ENCODE measurements at regions not wholly inside any gene's neighbourhood (a gene's known extent, or its start where the extent isn't known, plus 50 kb on each side); places are given as distances from the start of the nearest gene placed in this dataset.
"Not testable (repeated sequence)": the region's sequence is repeated elsewhere in the genome, so short reads cannot be mapped to it uniquely, and the experiment has no call there.

GRCh38 chr5:89187268-89187667 is 304.3 kb upstream of the MEF2C start:
- ChIA-PET POLR2A (ENCODE audit: partially characterized antibody) (no interaction called here), CTCF (ENCODE audit: partially characterized antibody) (no interaction called here)
- no peak overlapping the region for H3K4me3 Mint-ChIP-seq
- H3K9me3 Mint-ChIP-seq: peaks cover 0 to 4% (median under 1%) of the 10 kb centered on the region in 8 donors
- no peak overlapping the region for H3K27ac Mint-ChIP-seq
- DNase-seq: no peak
- H3K27me3 Mint-ChIP-seq: no peaks in the 10 kb centered on the region
- no peak overlapping the region for H3K4me3 ChIP-seq (ENCODE audit: low read length in 2 of 2)
- no peaks in the 10 kb centered on the region for H3K36me3 ChIP-seq (ENCODE audit: insufficient read depth, low read length)
- no peaks in the 10 kb centered on the region for H3K27me3 ChIP-seq (ENCODE audit: insufficient read depth, low read length)
- no peaks in the 10 kb centered on the region for H3K4me1 Mint-ChIP-seq
- H3K9me3 ChIP-seq (ENCODE audit: control insufficient read depth in 1 of 2, low read length in 2 of 2): no peaks in the 10 kb centered on the region
- H3K27ac ChIP-seq (ENCODE audit: low read depth, low read length): no peak overlapping the region
- no peaks in the 10 kb centered on the region for H3K36me3 Mint-ChIP-seq
- no peaks in the 10 kb centered on the region for H3K4me1 ChIP-seq (ENCODE audit: insufficient read depth, low read length)
- intact Hi-C loops (cut with micrococcal nuclease): no loop called here

GRCh38 chr5:89181546-89181945 is 298.6 kb upstream of the MEF2C start:
- H3K4me1 Mint-ChIP-seq: no peaks in the 10 kb centered on the region
- CTCF ChIA-PET (ENCODE audit: partially characterized antibody): no interaction called here
- H3K27me3 Mint-ChIP-seq: no peaks in the 10 kb centered on the region

DNA sequence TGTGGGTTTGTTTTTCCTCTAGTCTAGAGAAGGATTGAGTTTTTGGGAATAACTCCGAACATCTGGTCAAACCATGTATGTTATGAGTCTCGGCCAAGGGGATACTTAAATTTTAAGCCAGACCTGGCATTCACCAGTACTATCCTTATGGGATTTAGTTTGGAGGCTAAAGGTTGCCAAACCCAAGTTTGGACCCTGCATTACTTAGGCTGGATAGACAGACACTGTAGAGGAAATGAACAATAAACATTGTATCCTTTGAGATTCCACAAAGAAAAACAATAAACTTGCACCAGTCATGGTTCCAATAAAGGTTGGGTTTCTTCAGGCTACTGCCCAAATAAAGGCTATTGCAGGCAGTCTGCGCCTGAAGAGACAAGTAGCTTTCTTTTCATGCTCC is 296.7 kb upstream of the MEF2C start:
- intact Hi-C loops (cut with micrococcal nuclease): no loop called here
- CTCF ChIA-PET (ENCODE audit: partially characterized antibody): no interaction called here

More at GRCh38 chr5:89181546-89181945, 298.6 kb upstream of the MEF2C start:
- H3K27ac Mint-ChIP-seq: no peak overlapping the region
- Histone ChIP-seq H3K27ac (ENCODE audit: low read depth, low read length) (no peak overlapping the region), H3K4me1 (ENCODE audit: insufficient read depth, low read length) (no peaks in the 10 kb centered on the region), H3K4me3 (ENCODE audit: low read length in 2 of 2) (no peak overlapping the region), H3K36me3 (ENCODE audit: insufficient read depth, low read length) (no peaks in the 10 kb centered on the region), H3K9me3 (ENCODE audit: control insufficient read depth in 1 of 2, low read length in 2 of 2) (no peaks in the 10 kb centered on the region), H3K27me3 (ENCODE audit: insufficient read depth, low read length) (no peaks in the 10 kb centered on the region)
- intact Hi-C loops (cut with micrococcal nuclease): no loop called here
- POLR2A ChIA-PET (ENCODE audit: partially characterized antibody): no interaction called here
- H3K4me3 Mint-ChIP-seq: no peak overlapping the region
- H3K9me3 Mint-ChIP-seq: peaks cover 0 to 3% (median 1%) of the 10 kb centered on the region in 8 donors
- no peak for DNase-seq
- no peaks in the 10 kb centered on the region for H3K36me3 Mint-ChIP-seq

GRCh38 chr5:89178541-89178940 is 295.6 kb upstream of the MEF2C start:
- H3K9me3 ChIP-seq (ENCODE audit: control insufficient read depth in 1 of 2, low read length in 2 of 2): no peaks in the 10 kb centered on the region
- CTCF ChIA-PET (ENCODE audit: partially characterized antibody): no interaction called here
- no peaks in the 10 kb centered on the region for H3K4me1 ChIP-seq (ENCODE audit: insufficient read depth, low read length)
- no peak overlapping the region for H3K4me3 ChIP-seq (ENCODE audit: low read length in 2 of 2)
- no peaks in the 10 kb centered on the region for H3K36me3 ChIP-seq (ENCODE audit: insufficient read depth, low read length)
- intact Hi-C loops (cut with micrococcal nuclease): no loop called here
- no peaks in the 10 kb centered on the region for H3K27me3 ChIP-seq (ENCODE audit: insufficient read depth, low read length)
- H3K9me3 Mint-ChIP-seq: peaks cover 0 to 5% (median 2%) of the 10 kb centered on the region in 8 donors
- POLR2A ChIA-PET (ENCODE audit: partially characterized antibody): no interaction called here
- no peak overlapping the region for H3K4me3 Mint-ChIP-seq
- H3K36me3 Mint-ChIP-seq: no peaks in the 10 kb centered on the region
- H3K27ac ChIP-seq (ENCODE audit: low read depth, low read length): no peak overlapping the region
- no peak for DNase-seq
- H3K4me1 Mint-ChIP-seq: no peaks in the 10 kb centered on the region
- H3K27me3 Mint-ChIP-seq: no peaks in the 10 kb centered on the region
- no peak overlapping the region for H3K27ac Mint-ChIP-seq

More for the DNA sequence above, 296.7 kb upstream of the MEF2C start:
- Mint-ChIP-seq H3K4me3 (no peak overlapping the region), H3K9me3 (peaks cover 0 to 5% (median 2%) of the 10 kb centered on the region in 8 donors), H3K4me1 (no peaks in the 10 kb centered on the region), H3K36me3 (no peaks in the 10 kb centered on the region), H3K27ac (no peak overlapping the region), H3K27me3 (no peaks in the 10 kb centered on the region)
- H3K36me3 ChIP-seq (ENCODE audit: insufficient read depth, low read length): no peaks in the 10 kb centered on the region
- H3K27me3 ChIP-seq (ENCODE audit: insufficient read depth, low read length): no peaks in the 10 kb centered on the region
- no peak for DNase-seq
- H3K4me3 ChIP-seq (ENCODE audit: low read length in 2 of 2): no peak overlapping the region
- no peaks in the 10 kb centered on the region for H3K4me1 ChIP-seq (ENCODE audit: insufficient read depth, low read length)
- H3K27ac ChIP-seq (ENCODE audit: low read depth, low read length): no peak overlapping the region
- H3K9me3 ChIP-seq (ENCODE audit: control insufficient read depth in 1 of 2, low read length in 2 of 2): no peaks in the 10 kb centered on the region
- POLR2A ChIA-PET (ENCODE audit: partially characterized antibody): no interaction called here

- no peak overlapping the region for H3K27ac ChIP-seq (ENCODE audit: low read depth, low read length)
- no peaks in the 10 kb centered on the region for H3K9me3 ChIP-seq (ENCODE audit: control insufficient read depth in 1 of 2, low read length in 2 of 2)
- H3K27me3 Mint-ChIP-seq: no peaks in the 10 kb centered on the region
- H3K4me1 Mint-ChIP-seq: no peaks in the 10 kb centered on the region
- no peaks in the 10 kb centered on the region for H3K4me1 ChIP-seq (ENCODE audit: insufficient read depth, low read length)
- H3K27me3 ChIP-seq (ENCODE audit: insufficient read depth, low read length): no peaks in the 10 kb centered on the region
- intact Hi-C loops (cut with micrococcal nuclease): no loop called here
- DNase-seq: no peak
- peak overlapping the region in 1 of 7 donors; percentile 7 for H3K27ac Mint-ChIP-seq
- no peak overlapping the region for H3K4me3 Mint-ChIP-seq
- no peaks in the 10 kb centered on the region for H3K36me3 Mint-ChIP-seq
- ChIA-PET CTCF (ENCODE audit: partially characterized antibody) (no interaction called here), POLR2A (ENCODE audit: partially characterized antibody) (no interaction called here)
- H3K36me3 ChIP-seq (ENCODE audit: insufficient read depth, low read length): no peaks in the 10 kb centered on the region
- no peak overlapping the region for H3K4me3 ChIP-seq (ENCODE audit: low read length in 2 of 2)
- H3K9me3 Mint-ChIP-seq: peaks cover 0 to 10% (median 2%) of the 10 kb centered on the region in 8 donors
These were observed 290.5 kb upstream of the MEF2C start for GRCh38 chr5:89173528-89173927.

GRCh38 chr5:89168766-89169165 is 285.8 kb upstream of the MEF2C start:
- H3K4me1 ChIP-seq (ENCODE audit: insufficient read depth, low read length): no peaks in the 10 kb centered on the region
- Mint-ChIP-seq H3K27me3 (no peaks in the 10 kb centered on the region), H3K4me3 (no peak overlapping the region), H3K27ac (no peak overlapping the region), H3K9me3 (peaks cover 0 to 11% (median 4%) of the 10 kb centered on the region in 8 donors), H3K4me1 (no peaks in the 10 kb centered on the region), H3K36me3 (no peaks in the 10 kb centered on the region)
- intact Hi-C loops (cut with micrococcal nuclease): no loop called here
- no peaks in the 10 kb centered on the region for H3K27me3 ChIP-seq (ENCODE audit: insufficient read depth, low read length)
- CTCF ChIA-PET (ENCODE audit: partially characterized antibody): no interaction called here
- DNase-seq: no peak
- no peaks in the 10 kb centered on the region for H3K36me3 ChIP-seq (ENCODE audit: insufficient read depth, low read length)
- no peak overlapping the region for H3K27ac ChIP-seq (ENCODE audit: low read depth, low read length)
- H3K4me3 ChIP-seq (ENCODE audit: low read length in 2 of 2): no peak overlapping the region
- POLR2A ChIA-PET (ENCODE audit: partially characterized antibody): no interaction called here
- H3K9me3 ChIP-seq (ENCODE audit: control insufficient read depth in 1 of 2, low read length in 2 of 2): no peaks in the 10 kb centered on the region

DNA sequence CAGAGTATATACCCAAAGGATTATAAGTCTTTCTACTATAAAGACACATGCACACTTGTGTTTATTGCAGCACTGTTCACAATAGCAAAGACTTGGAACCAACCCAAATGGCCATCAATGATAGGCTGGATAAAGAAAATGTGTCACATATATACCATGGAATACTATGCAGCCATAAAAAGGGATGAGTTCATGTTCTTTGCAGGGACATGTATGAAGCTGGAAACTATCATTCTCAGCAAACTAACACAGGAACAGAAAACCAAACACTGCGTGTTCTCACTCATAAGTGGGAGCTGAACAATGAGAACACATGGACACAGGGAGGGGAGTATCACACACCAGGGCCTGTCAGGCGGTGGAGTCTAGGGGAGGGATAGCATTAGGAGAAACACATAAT is 281.7 kb upstream of the MEF2C start:
- H3K4me3 Mint-ChIP-seq; H3K36me3 Mint-ChIP-seq; H3K27me3 ChIP-seq (ENCODE audit: insufficient read depth, low read length); H3K4me1 ChIP-seq (ENCODE audit: insufficient read depth, low read length); H3K4me1 Mint-ChIP-seq; DNase-seq; H3K27ac ChIP-seq (ENCODE audit: low read depth, low read length); H3K27me3 Mint-ChIP-seq; H3K9me3 ChIP-seq (ENCODE audit: control insufficient read depth in 1 of 2, low read length in 2 of 2); H3K4me3 ChIP-seq (ENCODE audit: low read length in 2 of 2); intact Hi-C loops (cut with micrococcal nuclease); H3K9me3 Mint-ChIP-seq; CTCF ChIA-PET (ENCODE audit: partially characterized antibody); H3K27ac Mint-ChIP-seq; H3K36me3 ChIP-seq (ENCODE audit: insufficient read depth, low read length); POLR2A ChIA-PET (ENCODE audit: partially characterized antibody): not testable (repeated sequence)

DNA sequence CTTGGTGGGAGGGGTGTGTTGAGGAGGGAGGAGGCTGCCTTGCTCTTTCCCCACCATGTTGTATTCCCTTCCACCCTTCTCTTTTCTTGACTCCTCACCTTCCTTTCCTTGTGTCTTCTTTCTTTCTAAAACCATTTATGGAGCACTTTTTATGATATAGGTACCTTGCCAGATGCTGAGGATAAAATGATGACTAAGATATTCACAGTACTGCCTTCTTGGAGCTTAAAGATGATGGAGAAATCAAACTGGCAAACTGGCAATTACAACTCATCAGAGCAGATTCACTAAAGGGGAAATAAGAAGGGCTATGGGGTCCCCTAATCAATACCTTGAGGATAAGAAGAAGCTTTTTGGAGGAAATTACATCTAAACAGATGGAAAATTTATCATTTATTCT is 273.2 kb upstream of the MEF2C start:
- no peak overlapping the region for H3K27ac ChIP-seq (ENCODE audit: low read depth, low read length)
- POLR2A ChIA-PET (ENCODE audit: partially characterized antibody): no interaction called here
- H3K9me3 ChIP-seq (ENCODE audit: control insufficient read depth in 1 of 2, low read length in 2 of 2): no peaks in the 10 kb centered on the region
- Mint-ChIP-seq H3K4me1 (no peaks in the 10 kb centered on the region), H3K27me3 (no peaks in the 10 kb centered on the region), H3K36me3 (no peaks in the 10 kb centered on the region), H3K27ac (no peak overlapping the region), H3K9me3 (peaks cover 0 to 8% (median 1%) of the 10 kb centered on the region in 8 donors), H3K4me3 (no peak overlapping the region)
- no peaks in the 10 kb centered on the region for H3K4me1 ChIP-seq (ENCODE audit: insufficient read depth, low read length)
- no peaks in the 10 kb centered on the region for H3K27me3 ChIP-seq (ENCODE audit: insufficient read depth, low read length)
- no peaks in the 10 kb centered on the region for H3K36me3 ChIP-seq (ENCODE audit: insufficient read depth, low read length)
- no peak for DNase-seq
- CTCF ChIA-PET (ENCODE audit: partially characterized antibody): no interaction called here
- H3K4me3 ChIP-seq (ENCODE audit: low read length in 2 of 2): no peak overlapping the region
- intact Hi-C loops (cut with micrococcal nuclease): no loop called here
